LHCN-M2 (cell line): ENCODE measurements at regions not wholly inside any gene's neighbourhood (a gene's known extent, or its start where the extent isn't known, plus 50 kb on each side); places are given as distances from the start of the nearest gene placed in this dataset.

Source experiments
- DNase-seq: peaks from one replicate; pipeline ENCODE4 v3.0.0-alpha.2; 2012; ENCODE audit warnings: low read depth

DNA sequence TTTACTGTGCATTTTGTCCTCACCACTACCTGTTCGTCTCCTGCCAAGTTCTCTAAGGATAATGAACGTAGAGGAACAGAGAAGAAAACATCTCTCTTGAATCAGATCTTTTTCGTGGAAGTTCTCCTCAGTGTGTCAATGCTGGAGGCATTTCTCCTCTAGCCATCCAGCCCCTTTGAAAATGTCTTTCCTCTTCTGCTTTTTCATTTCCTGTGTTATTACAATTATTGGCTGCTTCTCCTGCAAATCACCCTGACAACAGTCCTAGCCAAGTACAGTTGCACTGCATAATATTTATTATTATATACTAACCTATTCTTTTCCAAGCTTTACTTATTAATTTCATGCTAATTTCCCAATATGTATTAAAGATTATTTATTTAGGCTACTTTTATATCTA, 61.8 kb upstream of the TRPM3 start:
- no peak for DNase-seq

GRCh38 chr9:71179183-71179582, 57.8 kb upstream of the TRPM3 start:
- DNase-seq, result no peak

DNA sequence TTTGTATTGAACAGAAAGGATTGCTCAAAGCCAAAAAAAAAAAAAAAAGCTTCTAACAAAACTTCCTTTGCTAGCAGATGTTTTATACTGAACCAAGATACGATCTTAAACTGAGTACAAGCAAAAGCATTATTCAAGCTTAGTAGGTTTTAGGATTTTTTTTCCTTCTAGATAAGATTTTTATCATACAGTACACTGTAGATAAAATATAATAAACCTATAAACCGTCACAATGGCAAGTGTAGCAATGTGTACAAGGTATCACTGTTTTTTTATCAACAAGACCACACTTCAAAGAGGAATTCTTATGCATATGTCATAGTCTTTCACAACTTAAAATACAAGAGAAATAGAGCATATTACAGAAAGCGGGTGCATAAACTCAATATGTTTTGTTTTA, 56.5 kb upstream of the TRPM3 start:
- no peak for DNase-seq

- no peak for DNase-seq
Measured at GRCh38 chr9:71171517-71171916, 50.1 kb upstream of the TRPM3 start.
